ENCODE measurements at regions not wholly inside any gene's neighbourhood (a gene's known extent, or its start where the extent isn't known, plus 50 kb on each side); places are given as distances from the start of the nearest gene placed in this dataset.
A peak's percentile ranks its signal among the peaks of the same experiment; 100 is the strongest.

DNA sequence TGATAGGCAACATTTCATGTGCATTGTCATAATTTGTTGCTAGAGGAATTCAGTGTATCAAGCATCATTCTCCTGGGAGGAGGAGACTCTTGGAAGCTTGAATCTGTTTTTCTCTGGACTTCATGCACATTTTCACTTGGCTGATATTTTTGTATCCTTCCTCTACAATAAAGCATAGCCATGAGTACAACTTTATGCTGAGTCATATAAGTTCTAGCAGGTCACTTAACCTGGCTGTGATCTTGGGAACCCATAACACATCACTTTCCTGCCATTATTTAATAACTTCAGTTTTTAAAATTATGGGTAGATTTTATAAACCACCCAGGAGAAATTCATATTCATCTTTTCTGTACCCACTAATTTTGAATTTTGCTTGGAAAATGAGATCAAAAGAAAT lies 203.0 kb upstream of the CD96 start:
- peaks cover 0 to 2% (median 0%) of the 10 kb centered on the region in 4 donors for H3K4me1 ChIP-seq (ENCODE audit: control insufficient read depth in 4 of 4, insufficient read depth in 4 of 4, low read length in 3 of 4)
- peaks cover 0 to 5% (median 0%) of the 10 kb centered on the region in 4 donors for H3K9me3 ChIP-seq (ENCODE audit: control insufficient read depth in 4 of 4, low read length in 3 of 4)

DNA sequence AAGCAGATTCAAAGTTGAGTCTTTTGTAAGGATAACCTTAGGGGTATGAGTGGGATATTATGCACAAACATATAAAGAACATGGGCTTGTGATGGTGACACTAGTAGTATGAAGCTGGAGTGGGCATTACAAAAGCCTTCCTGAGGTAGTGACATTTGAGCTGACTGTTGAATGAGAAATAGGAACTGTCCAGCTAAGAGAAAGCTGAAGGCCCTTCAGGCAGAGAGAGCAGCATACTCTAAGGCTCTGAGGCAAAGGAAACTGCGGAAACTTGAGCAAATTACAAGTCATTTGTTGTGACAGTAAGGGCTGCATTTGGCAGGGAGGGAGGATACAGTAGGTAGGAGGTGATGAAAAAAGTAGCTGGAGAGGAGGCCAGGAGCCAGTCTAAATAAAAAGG lies 190.7 kb upstream of the CD96 start:
- no peak overlapping the region for H3K4me3 ChIP-seq (ENCODE audit: low read depth in 1 of 3, low read length in 3 of 3)
- TF ChIP-seq, protein P1, sequence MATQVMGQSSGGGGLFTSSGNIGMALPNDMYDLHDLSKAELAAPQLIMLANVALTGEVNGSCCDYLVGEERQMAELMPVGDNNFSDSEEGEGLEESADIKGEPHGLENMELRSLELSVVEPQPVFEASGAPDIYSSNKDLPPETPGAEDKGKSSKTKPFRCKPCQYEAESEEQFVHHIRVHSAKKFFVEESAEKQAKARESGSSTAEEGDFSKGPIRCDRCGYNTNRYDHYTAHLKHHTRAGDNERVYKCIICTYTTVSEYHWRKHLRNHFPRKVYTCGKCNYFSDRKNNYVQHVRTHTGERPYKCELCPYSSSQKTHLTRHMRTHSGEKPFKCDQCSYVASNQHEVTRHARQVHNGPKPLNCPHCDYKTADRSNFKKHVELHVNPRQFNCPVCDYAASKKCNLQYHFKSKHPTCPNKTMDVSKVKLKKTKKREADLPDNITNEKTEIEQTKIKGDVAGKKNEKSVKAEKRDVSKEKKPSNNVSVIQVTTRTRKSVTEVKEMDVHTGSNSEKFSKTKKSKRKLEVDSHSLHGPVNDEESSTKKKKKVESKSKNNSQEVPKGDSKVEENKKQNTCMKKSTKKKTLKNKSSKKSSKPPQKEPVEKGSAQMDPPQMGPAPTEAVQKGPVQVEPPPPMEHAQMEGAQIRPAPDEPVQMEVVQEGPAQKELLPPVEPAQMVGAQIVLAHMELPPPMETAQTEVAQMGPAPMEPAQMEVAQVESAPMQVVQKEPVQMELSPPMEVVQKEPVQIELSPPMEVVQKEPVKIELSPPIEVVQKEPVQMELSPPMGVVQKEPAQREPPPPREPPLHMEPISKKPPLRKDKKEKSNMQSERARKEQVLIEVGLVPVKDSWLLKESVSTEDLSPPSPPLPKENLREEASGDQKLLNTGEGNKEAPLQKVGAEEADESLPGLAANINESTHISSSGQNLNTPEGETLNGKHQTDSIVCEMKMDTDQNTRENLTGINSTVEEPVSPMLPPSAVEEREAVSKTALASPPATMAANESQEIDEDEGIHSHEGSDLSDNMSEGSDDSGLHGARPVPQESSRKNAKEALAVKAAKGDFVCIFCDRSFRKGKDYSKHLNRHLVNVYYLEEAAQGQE (IDR thresholded peaks at IDR 0.05): peak; percentile 59
- TF ChIP-seq NR2F2 (IDR thresholded peaks at IDR 0.05): no peak
- TF ChIP-seq, protein P2, sequence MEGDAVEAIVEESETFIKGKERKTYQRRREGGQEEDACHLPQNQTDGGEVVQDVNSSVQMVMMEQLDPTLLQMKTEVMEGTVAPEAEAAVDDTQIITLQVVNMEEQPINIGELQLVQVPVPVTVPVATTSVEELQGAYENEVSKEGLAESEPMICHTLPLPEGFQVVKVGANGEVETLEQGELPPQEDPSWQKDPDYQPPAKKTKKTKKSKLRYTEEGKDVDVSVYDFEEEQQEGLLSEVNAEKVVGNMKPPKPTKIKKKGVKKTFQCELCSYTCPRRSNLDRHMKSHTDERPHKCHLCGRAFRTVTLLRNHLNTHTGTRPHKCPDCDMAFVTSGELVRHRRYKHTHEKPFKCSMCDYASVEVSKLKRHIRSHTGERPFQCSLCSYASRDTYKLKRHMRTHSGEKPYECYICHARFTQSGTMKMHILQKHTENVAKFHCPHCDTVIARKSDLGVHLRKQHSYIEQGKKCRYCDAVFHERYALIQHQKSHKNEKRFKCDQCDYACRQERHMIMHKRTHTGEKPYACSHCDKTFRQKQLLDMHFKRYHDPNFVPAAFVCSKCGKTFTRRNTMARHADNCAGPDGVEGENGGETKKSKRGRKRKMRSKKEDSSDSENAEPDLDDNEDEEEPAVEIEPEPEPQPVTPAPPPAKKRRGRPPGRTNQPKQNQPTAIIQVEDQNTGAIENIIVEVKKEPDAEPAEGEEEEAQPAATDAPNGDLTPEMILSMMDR (IDR thresholded peaks at IDR 0.05; ENCODE audit: low read depth, low read length, missing input control): no peak
- no peak overlapping the region for H3K9ac ChIP-seq (ENCODE audit: low read depth in 1 of 2, low read length in 2 of 2)
- no peaks in the 10 kb centered on the region for H3K27me3 ChIP-seq (ENCODE audit: control insufficient read depth in 4 of 4, insufficient read depth in 4 of 4, low read length in 3 of 4)
- H3K27ac ChIP-seq (ENCODE audit: low read depth in 1 of 2, low read length in 2 of 2): no peak overlapping the region
- H3K36me3 ChIP-seq (ENCODE audit: control insufficient read depth in 4 of 4, insufficient read depth in 3 of 4, low read depth in 1 of 4, low read length in 3 of 4): no peaks in the 10 kb centered on the region
- 89% methylated on average over 1 of the region's 1 CpG for WGBS
- DNase-seq (ENCODE audit: low spot score): no peak
- peaks cover 0 to 2% (median 0%) of the 10 kb centered on the region in 4 donors for H3K9me3 ChIP-seq (ENCODE audit: control insufficient read depth in 4 of 4, low read length in 3 of 4)
- no peaks in the 10 kb centered on the region for H3K4me1 ChIP-seq (ENCODE audit: control insufficient read depth in 4 of 4, insufficient read depth in 4 of 4, low read length in 3 of 4)

More for the DNA sequence above, 203.0 kb upstream of the CD96 start:
- no peak for DNase-seq (ENCODE audit: low spot score)
- no peak overlapping the region for H3K27ac ChIP-seq (ENCODE audit: low read depth in 1 of 2, low read length in 2 of 2)
- no peaks in the 10 kb centered on the region for H3K36me3 ChIP-seq (ENCODE audit: control insufficient read depth in 4 of 4, insufficient read depth in 3 of 4, low read depth in 1 of 4, low read length in 3 of 4)
- H3K9ac ChIP-seq (ENCODE audit: low read depth in 1 of 2, low read length in 2 of 2): no peak overlapping the region
- H3K4me3 ChIP-seq (ENCODE audit: low read depth in 1 of 3, low read length in 3 of 3): no peak overlapping the region
- no peaks in the 10 kb centered on the region for H3K27me3 ChIP-seq (ENCODE audit: control insufficient read depth in 4 of 4, insufficient read depth in 4 of 4, low read length in 3 of 4)
- no peak for TF ChIP-seq FOXA1 (IDR thresholded peaks at IDR 0.05)
- TF ChIP-seq RXRA (IDR thresholded peaks at IDR 0.05): no peak
- TF ChIP-seq, protein P1 (IDR thresholded peaks at IDR 0.05): no peak
- TF ChIP-seq, protein P3, sequence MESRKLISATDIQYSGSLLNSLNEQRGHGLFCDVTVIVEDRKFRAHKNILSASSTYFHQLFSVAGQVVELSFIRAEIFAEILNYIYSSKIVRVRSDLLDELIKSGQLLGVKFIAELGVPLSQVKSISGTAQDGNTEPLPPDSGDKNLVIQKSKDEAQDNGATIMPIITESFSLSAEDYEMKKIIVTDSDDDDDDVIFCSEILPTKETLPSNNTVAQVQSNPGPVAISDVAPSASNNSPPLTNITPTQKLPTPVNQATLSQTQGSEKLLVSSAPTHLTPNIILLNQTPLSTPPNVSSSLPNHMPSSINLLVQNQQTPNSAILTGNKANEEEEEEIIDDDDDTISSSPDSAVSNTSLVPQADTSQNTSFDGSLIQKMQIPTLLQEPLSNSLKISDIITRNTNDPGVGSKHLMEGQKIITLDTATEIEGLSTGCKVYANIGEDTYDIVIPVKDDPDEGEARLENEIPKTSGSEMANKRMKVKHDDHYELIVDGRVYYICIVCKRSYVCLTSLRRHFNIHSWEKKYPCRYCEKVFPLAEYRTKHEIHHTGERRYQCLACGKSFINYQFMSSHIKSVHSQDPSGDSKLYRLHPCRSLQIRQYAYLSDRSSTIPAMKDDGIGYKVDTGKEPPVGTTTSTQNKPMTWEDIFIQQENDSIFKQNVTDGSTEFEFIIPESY (IDR thresholded peaks at IDR 0.05): no peak
- no peak for TF ChIP-seq GABPA (IDR thresholded peaks at IDR 0.05 in 1 of 2, conservative IDR thresholded peaks at IDR 0.05 in 1 of 2)
- TF ChIP-seq HNF4G (IDR thresholded peaks at IDR 0.05): no peak
- TF ChIP-seq, protein P4, sequence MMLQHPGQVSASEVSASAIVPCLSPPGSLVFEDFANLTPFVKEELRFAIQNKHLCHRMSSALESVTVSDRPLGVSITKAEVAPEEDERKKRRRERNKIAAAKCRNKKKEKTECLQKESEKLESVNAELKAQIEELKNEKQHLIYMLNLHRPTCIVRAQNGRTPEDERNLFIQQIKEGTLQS (IDR thresholded peaks at IDR 0.05): no peak
- no peak for TF ChIP-seq NR2F2 (IDR thresholded peaks at IDR 0.05)
- TF ChIP-seq, protein P5, sequence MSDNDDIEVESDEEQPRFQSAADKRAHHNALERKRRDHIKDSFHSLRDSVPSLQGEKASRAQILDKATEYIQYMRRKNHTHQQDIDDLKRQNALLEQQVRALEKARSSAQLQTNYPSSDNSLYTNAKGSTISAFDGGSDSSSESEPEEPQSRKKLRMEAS (IDR thresholded peaks at IDR 0.05): no peak
- TF ChIP-seq SP1 (IDR thresholded peaks at IDR 0.05): no peak
- no peak for TF ChIP-seq EGR1 (IDR thresholded peaks at IDR 0.05; ENCODE audit: low read depth in 2 of 2)
- TF ChIP-seq FOXA2 (IDR thresholded peaks at IDR 0.05): no peak
- no peak for TF ChIP-seq TAF1 (conservative IDR thresholded peaks at IDR 0.05)
